ENCODE measurements at regions not wholly inside any gene's neighbourhood (a gene's known extent, or its start where the extent isn't known, plus 50 kb on each side); places are given as distances from the start of the nearest gene placed in this dataset.
A peak's percentile ranks its signal among the peaks of the same experiment; 100 is the strongest.
"Not testable (repeated sequence)": the region's sequence is repeated elsewhere in the genome, so short reads cannot be mapped to it uniquely, and the experiment has no call there.

- DNase-seq, result not testable (repeated sequence)
Observed at GRCh38 chr2:242080575-242081214, 211.2 kb downstream of the RTP5 start.

GRCh38 chr2:242084034-242084433 lies 214.5 kb downstream of the RTP5 start:
- not testable (repeated sequence) for DNase-seq

- not testable (repeated sequence) for DNase-seq
Observed at GRCh38 chr2:242085024-242085674, 215.6 kb downstream of the RTP5 start.

GRCh38 chr2:242085941-242086621 lies 216.6 kb downstream of the RTP5 start:
- DNase-seq, result peak; percentile 34 to 64

GRCh38 chr2:242088044-242088443 lies 218.5 kb downstream of the RTP5 start:
- DNase-seq, result not testable (repeated sequence)

- peak; percentile 52 to 55 for DNase-seq
Observed at GRCh38 chr2:242088471-242089212, 219.1 kb downstream of the RTP5 start.

- DNase-seq, result not testable (repeated sequence)
Observed at GRCh38 chr2:242089213-242089549, 219.7 kb downstream of the RTP5 start.

- DNase-seq, result not testable (repeated sequence)
Observed at GRCh38 chr2:242097278-242097677, 227.7 kb downstream of the RTP5 start.

- no peak for DNase-seq
Observed at GRCh38 chr2:242098034-242098433, 228.5 kb downstream of the RTP5 start.

GRCh38 chr2:242098445-242099128 lies 229.1 kb downstream of the RTP5 start:
- peak in 1 of 2 donors; percentile 87 for DNase-seq

- not testable (repeated sequence) for DNase-seq
Observed at GRCh38 chr2:242103093-242103492, 233.6 kb downstream of the RTP5 start.

- DNase-seq, result not testable (repeated sequence)
Observed at GRCh38 chr2:242104202-242104956, 234.8 kb downstream of the RTP5 start.

- not testable (repeated sequence) for DNase-seq
Observed at GRCh38 chr2:242107065-242107464, 237.5 kb downstream of the RTP5 start.

- DNase-seq, result not testable (repeated sequence)
Observed at GRCh38 chr2:242108797-242109500, 239.4 kb downstream of the RTP5 start.

- DNase-seq, result not testable (repeated sequence)
Observed at GRCh38 chr2:242109819-242110218, 240.3 kb downstream of the RTP5 start.

GRCh38 chr2:242111954-242112353 lies 242.4 kb downstream of the RTP5 start:
- DNase-seq, result not testable (repeated sequence)

- not testable (repeated sequence) for DNase-seq
Observed at GRCh38 chr2:242113492-242113891, 244.0 kb downstream of the RTP5 start.

- DNase-seq, result not testable (repeated sequence)
Observed at GRCh38 chr2:242116676-242117075, 247.1 kb downstream of the RTP5 start.

GRCh38 chr2:242117305-242117704 lies 247.8 kb downstream of the RTP5 start:
- not testable (repeated sequence) for DNase-seq

- DNase-seq, result not testable (repeated sequence)
Observed at GRCh38 chr2:242119682-242120081, 250.2 kb downstream of the RTP5 start.

- DNase-seq, result not testable (repeated sequence)
Observed at GRCh38 chr2:242130682-242131081, 261.2 kb downstream of the RTP5 start.

All from bone marrow (tissue), 2 donors.